IPS DF 6.9 (cell line): ENCODE measurements at regions not wholly inside any gene's neighbourhood (a gene's known extent, or its start where the extent isn't known, plus 50 kb on each side); places are given as distances from the start of the nearest gene placed in this dataset.
"Not testable (repeated sequence)": the region's sequence is repeated elsewhere in the genome, so short reads cannot be mapped to it uniquely, and the experiment has no call there.

Experiments
- DNase-seq: peaks from one replicate; pipeline ENCODE4 v3.0.0-alpha.2; 2013; ENCODE audit warnings: low read depth, low spot score
- H3K27ac ChIP-seq: one replicate; pipeline ENCODE4 v1.5.1; 2013; ENCODE audit warnings: low read length, control low read depth
- H3K27me3 ChIP-seq: 2 replicates; pipeline ENCODE4 v1.6.1; 2013; ENCODE audit warnings: mild to moderate bottlenecking, low read length; ENCODE audit not compliant: control insufficient read depth, insufficient read depth
- H3K36me3 ChIP-seq: 2 replicates; pipeline ENCODE4 v1.6.1; 2013; ENCODE audit warnings: low read length; ENCODE audit not compliant: control insufficient read depth, insufficient read depth
- H3K4me1 ChIP-seq: 2 replicates; pipeline ENCODE4 v1.6.1; 2013; ENCODE audit warnings: low read length; ENCODE audit not compliant: control insufficient read depth, insufficient read depth
- H3K4me3 ChIP-seq: 2 replicates; pipeline ENCODE4 v1.5.1; 2013; ENCODE audit warnings: mild to moderate bottlenecking, low read length
- H3K9me3 ChIP-seq: 2 replicates; pipeline ENCODE4 v1.6.1; 2013; ENCODE audit warnings: low read length, inconsistent platforms; ENCODE audit not compliant: control insufficient read depth, insufficient read depth
- WGBS: extraction: QIAGEN DNeasy Blood & Tissue Kit; methylation state at CpG from one replicate; pipeline ENCODE4 v1.1.7; 2013; ENCODE audit warnings: mixed read lengths, missing lambda C conversion rate; ENCODE audit not compliant: insufficient read length, insufficient coverage; 5-methylcytosine and 5-hydroxymethylcytosine counted together

DNA sequence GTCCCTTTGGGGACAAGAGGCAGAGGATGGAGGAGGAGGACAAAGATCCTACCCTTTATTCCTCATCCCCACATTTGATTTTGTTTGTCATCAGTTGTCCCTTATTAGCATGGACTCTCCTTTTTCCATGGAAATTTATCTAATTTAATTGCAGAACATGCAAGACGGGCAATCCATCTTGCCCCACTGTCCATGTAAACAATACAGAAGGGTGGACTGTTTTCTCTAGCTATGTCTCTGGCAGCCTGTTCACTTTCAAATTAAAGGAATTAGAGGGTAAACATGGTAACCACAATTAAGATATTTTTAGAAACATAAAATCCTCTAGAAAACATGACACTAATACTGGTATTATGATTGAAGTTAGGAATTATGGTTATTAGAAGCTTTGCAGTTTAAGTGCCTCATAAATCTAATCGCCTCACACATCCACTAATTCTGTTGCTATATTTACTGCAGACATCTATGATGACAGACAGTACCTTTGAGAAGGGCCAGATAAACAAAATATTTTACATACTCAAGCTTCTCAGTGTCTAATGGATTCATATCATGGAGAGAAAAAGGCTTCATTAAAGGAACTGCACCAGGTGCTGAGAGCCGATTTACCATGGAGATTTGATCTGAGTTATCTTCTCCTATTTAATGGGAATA is 215.5 kb downstream of the LNPK start:
- no peaks in the 10 kb centered on the region for H3K27me3 ChIP-seq
- DNase-seq = no peak

GRCh38 chr2:175777337-175777736 is 224.7 kb downstream of the LNPK start:
- H3K9me3 ChIP-seq, H3K4me1 ChIP-seq, H3K27me3 ChIP-seq, H3K27ac ChIP-seq, DNase-seq, H3K4me3 ChIP-seq, H3K36me3 ChIP-seq: not testable (repeated sequence)
- no CpG with 5 or more reads among the region's 2 CpGs for WGBS

More for the DNA sequence above, 215.5 kb downstream of the LNPK start:
- Histone ChIP-seq H3K4me3 (no peak overlapping the region), H3K9me3 (no peaks in the 10 kb centered on the region), H3K36me3 (no peaks in the 10 kb centered on the region), H3K27ac (no peak overlapping the region), H3K4me1 (no peaks in the 10 kb centered on the region)
- no CpG with 5 or more reads among the region's 3 CpGs for WGBS

DNA sequence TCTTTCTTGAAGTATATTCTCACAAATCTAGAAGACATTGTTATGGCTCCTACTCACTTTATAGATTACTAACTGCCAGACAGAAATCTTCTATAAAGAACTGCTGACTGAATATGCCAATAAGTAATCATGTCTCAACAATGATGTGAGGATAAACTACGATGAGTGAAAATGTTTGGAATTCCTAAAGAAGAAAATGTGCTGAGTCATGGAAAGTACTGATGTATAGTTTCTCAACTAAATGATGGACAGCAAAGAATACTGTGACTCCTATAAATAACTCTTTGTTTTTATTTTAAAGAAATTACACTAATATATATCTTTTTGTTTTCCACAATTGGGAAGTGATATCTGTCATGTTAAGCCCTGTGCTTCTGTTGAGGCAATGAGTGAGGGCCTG is 232.9 kb downstream of the LNPK start:
- no peak for DNase-seq
- H3K4me3 ChIP-seq = no peak overlapping the region
- H3K36me3 ChIP-seq = no peaks in the 10 kb centered on the region
- no peak overlapping the region for H3K27ac ChIP-seq
- H3K27me3 ChIP-seq = no peaks in the 10 kb centered on the region
- WGBS = no CpG with 5 or more reads among the region's 1 CpG
- H3K4me1 ChIP-seq = no peaks in the 10 kb centered on the region
- no peaks in the 10 kb centered on the region for H3K9me3 ChIP-seq

DNA sequence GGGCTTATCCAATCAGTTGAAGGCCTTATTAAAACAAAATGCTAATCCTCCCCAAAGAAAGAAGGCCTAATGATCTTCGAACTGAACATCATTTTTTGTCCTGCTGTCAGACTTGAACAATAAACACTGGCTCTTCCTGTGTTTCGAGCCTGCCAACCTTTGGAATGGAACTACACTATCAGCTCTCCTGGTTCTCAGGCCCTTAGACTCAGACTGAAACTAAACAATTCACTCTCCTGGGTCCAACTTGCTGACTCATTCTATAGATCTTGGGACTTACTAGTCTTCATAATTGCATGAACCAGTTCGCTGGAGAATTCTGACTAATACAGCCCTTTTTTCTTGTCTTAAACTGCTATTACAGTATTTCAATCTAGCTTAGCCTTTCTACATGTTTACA is 235.2 kb downstream of the LNPK start:
- Histone ChIP-seq H3K27ac (no peak overlapping the region), H3K27me3 (no peaks in the 10 kb centered on the region), H3K36me3 (no peaks in the 10 kb centered on the region), H3K9me3 (no peaks in the 10 kb centered on the region), H3K4me3 (no peak overlapping the region), H3K4me1 (no peaks in the 10 kb centered on the region)
- WGBS = no CpG with 5 or more reads among the region's 3 CpGs
- no peak for DNase-seq

GRCh38 chr2:175755656-175756386 is 246.2 kb downstream of the LNPK start:
- H3K9me3 ChIP-seq = no peaks in the 10 kb centered on the region
- no peak for DNase-seq
- no peaks in the 10 kb centered on the region for H3K27me3 ChIP-seq
- H3K27ac ChIP-seq = no peak overlapping the region
- no peaks in the 10 kb centered on the region for H3K36me3 ChIP-seq
- WGBS = no CpG with 5 or more reads among the region's 4 CpGs
- H3K4me1 ChIP-seq = no peaks in the 10 kb centered on the region; the same call in 1 of the 2 replicates
- no peak overlapping the region for H3K4me3 ChIP-seq

GRCh38 chr2:175755169-175755568 is 246.9 kb downstream of the LNPK start:
- Histone ChIP-seq H3K4me3 (no peak overlapping the region), H3K27ac (no peak overlapping the region), H3K36me3 (no peaks in the 10 kb centered on the region), H3K27me3 (no peaks in the 10 kb centered on the region), H3K9me3 (no peaks in the 10 kb centered on the region), H3K4me1 (no peaks in the 10 kb centered on the region; the same call in 1 of the 2 replicates)
- no peak for DNase-seq

DNA sequence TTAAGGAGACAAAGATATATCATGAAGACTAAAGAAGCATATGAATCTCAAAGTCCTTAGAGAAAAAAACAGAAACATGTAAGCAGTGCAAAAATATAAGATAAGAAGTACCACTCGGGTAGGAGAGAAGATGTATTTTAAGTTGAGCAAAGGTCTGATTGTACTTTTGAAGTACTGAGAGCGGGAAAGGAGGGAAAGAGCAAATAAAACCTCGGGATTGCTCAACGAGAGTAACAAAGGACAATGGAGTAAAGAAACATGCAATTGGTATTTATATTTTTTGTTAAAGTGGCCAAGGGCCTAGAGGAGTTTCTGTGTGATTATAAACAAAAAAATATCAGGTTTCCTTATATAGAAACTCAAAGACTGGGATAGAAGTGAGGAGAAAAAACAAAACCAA is 251.9 kb downstream of the LNPK start:
- H3K27me3 ChIP-seq = no peaks in the 10 kb centered on the region
- no peak overlapping the region for H3K4me3 ChIP-seq
- no peaks in the 10 kb centered on the region for H3K4me1 ChIP-seq
- H3K9me3 ChIP-seq = no peaks in the 10 kb centered on the region
- H3K36me3 ChIP-seq = no peaks in the 10 kb centered on the region
- no CpG with 5 or more reads among the region's 4 CpGs for WGBS
- no peak for DNase-seq
- H3K27ac ChIP-seq = no peak overlapping the region

- Histone ChIP-seq H3K27me3 (no peaks in the 10 kb centered on the region), H3K4me3 (no peak overlapping the region), H3K4me1 (no peaks in the 10 kb centered on the region), H3K36me3 (no peaks in the 10 kb centered on the region), H3K27ac (no peak overlapping the region), H3K9me3 (no peaks in the 10 kb centered on the region)
- DNase-seq = no peak
- no CpG with 5 or more reads among the region's 1 CpG for WGBS
These were observed 256.2 kb downstream of the LNPK start for GRCh38 chr2:175745911-175746310.

DNA sequence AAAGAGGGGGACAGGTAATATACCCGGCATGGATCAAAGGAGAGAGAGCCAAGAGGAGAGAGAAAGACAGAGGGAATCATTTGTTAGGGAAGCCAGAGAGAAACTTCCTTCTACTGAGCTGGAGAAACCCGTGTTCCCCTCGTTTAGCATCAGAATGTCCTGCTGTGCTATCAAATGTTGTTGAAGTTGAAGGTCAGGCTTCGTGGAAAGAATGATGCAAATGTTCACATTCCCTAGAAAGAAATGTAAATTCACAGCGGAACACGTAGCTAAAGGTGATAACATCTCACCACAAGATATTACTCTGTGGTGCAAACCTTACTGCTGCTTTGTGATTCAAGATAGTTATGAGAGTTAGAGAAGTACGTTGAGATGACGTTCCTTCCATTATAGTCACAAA is 258.1 kb downstream of the LNPK start:
- H3K27me3 ChIP-seq = no peaks in the 10 kb centered on the region
- no peaks in the 10 kb centered on the region for H3K36me3 ChIP-seq
- no peaks in the 10 kb centered on the region for H3K4me1 ChIP-seq
- DNase-seq = no peak
- WGBS = no CpG with 5 or more reads among the region's 8 CpGs
- no peak overlapping the region for H3K4me3 ChIP-seq
- H3K9me3 ChIP-seq = no peaks in the 10 kb centered on the region
- no peak overlapping the region for H3K27ac ChIP-seq

DNA sequence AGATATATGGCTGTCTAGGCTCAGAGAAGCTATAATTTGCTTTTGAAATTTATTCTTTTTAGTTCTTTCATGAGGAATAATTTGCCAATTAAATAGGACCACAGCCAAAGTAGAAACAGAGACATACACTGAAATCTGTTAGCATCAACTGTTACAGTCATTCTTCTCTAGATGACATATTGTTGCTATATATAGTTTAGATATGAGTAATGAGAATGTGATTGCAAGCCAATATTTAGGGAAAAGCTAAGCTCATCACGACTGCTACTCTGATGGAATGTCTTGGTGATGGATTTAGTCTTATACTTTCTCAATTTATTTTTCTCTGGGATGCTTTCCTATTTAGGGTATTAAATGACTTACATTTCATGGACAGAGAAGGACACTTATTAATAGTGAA is 259.1 kb downstream of the LNPK start:
- no CpG with 5 or more reads among the region's 1 CpG for WGBS
- H3K36me3 ChIP-seq = no peaks in the 10 kb centered on the region
- DNase-seq = no peak
- no peaks in the 10 kb centered on the region for H3K27me3 ChIP-seq
- no peak overlapping the region for H3K4me3 ChIP-seq
- H3K9me3 ChIP-seq = no peaks in the 10 kb centered on the region
- no peaks in the 10 kb centered on the region for H3K4me1 ChIP-seq
- H3K27ac ChIP-seq = no peak overlapping the region

GRCh38 chr2:175742367-175742766 is 259.7 kb downstream of the LNPK start:
- H3K9me3 ChIP-seq = no peaks in the 10 kb centered on the region

More at GRCh38 chr2:175742367-175742766, 259.7 kb downstream of the LNPK start:
- no peak overlapping the region for H3K27ac ChIP-seq
- DNase-seq = no peak
- H3K36me3 ChIP-seq = no peaks in the 10 kb centered on the region
- H3K27me3 ChIP-seq = no peaks in the 10 kb centered on the region
- H3K4me3 ChIP-seq = no peak overlapping the region
- no peaks in the 10 kb centered on the region for H3K4me1 ChIP-seq
- no CpG with 5 or more reads among the region's 3 CpGs for WGBS
